B cell (primary cell): ENCODE measurements at regions not wholly inside any gene's neighbourhood (a gene's known extent, or its start where the extent isn't known, plus 50 kb on each side); places are given as distances from the start of the nearest gene placed in this dataset.
"Not testable (repeated sequence)": the region's sequence is repeated elsewhere in the genome, so short reads cannot be mapped to it uniquely, and the experiment has no call there.

ENCODE experiments used
- ATAC-seq: fragments of 200-7000 bp; cut with Tn5 transposase; one replicate; pipeline ENCODE4 v1.10.0; 2021; ENCODE audit warnings: low read depth, mild to moderate bottlenecking, moderate number of reproducible peaks, moderate library complexity
- CTCF ChIA-PET: fragments of 350-600 bp; sonication (Branson Sonifier 250); formaldehyde crosslinking; loops from one replicate; lab custom pipeline; 2021; ENCODE audit warnings: antibody characterized with exemption, inconsistent platforms; lab: Charles Lee
- POLR2A ChIA-PET: fragments of 350-600 bp; sonication (Branson Sonifier 250); formaldehyde crosslinking; loops from one replicate; lab custom pipeline; 2021; ENCODE audit warnings: antibody characterized with exemption; lab: Charles Lee
- DNase-seq: peaks from one replicate; pipeline ENCODE4 v3.0.0; 2013
- H2AFZ ChIP-seq: 2 replicates; pipeline ENCODE4 v1.6.1; 2012; ENCODE audit warnings: mild to moderate bottlenecking, low read depth, low read length; ENCODE audit not compliant: insufficient read depth, poor library complexity, severe bottlenecking
- H3K27ac ChIP-seq, 2 donors: 1 replicate in 1 of 2; 2 replicates in 1 of 2; pipeline ENCODE4 v1.5.1; 2012 to 2013; ENCODE audit warnings: low read length in 2 of 2, mild to moderate bottlenecking in 2 of 2, moderate library complexity in 1 of 2
- H3K27me3 ChIP-seq, 4 experiments: fragments of 200-600 bp in 1 of 4; sonication (generic) in 1 of 4; replicated peaks in 1 of 4; 1 replicate in 2 of 4; 2 replicates in 2 of 4; pipeline versions ENCODE4 v1.6.1 to v1.7.0; 2013 to 2016; ENCODE audit warnings: low read length in 3 of 4, mild to moderate bottlenecking in 2 of 4, mixed read lengths in 1 of 4, moderate library complexity in 1 of 4; ENCODE audit not compliant: insufficient read depth in 4 of 4, control insufficient read depth in 3 of 4; ENCODE audit errors: control extremely low read depth in 1 of 4
- H3K36me3 ChIP-seq, 2 experiments: replicated peaks in 1 of 2; 1 replicate in 1 of 2; 2 replicates in 1 of 2; pipeline versions ENCODE4 v1.6.1 to v1.7.1; 2013; ENCODE audit warnings: low read length in 1 of 2; ENCODE audit not compliant: insufficient read depth in 2 of 2, control insufficient read depth in 1 of 2; ENCODE audit errors: control extremely low read depth in 1 of 2, extremely low read depth in 1 of 2
- H3K4me1 ChIP-seq, 2 donors: fragments of 200-600 bp in 1 of 2; sonication (generic) in 1 of 2; 1 replicate in 1 of 2; 2 replicates in 1 of 2; pipeline versions ENCODE4 v1.5.1 to v1.6.1; 2013 to 2017; ENCODE audit warnings: low read length in 2 of 2; ENCODE audit not compliant: control insufficient read depth in 2 of 2, insufficient read depth in 2 of 2
- H3K4me2 ChIP-seq: replicated peaks from 2 replicates; pipeline ENCODE3; 2012; ENCODE audit warnings: mild to moderate bottlenecking, low read depth, low read length; ENCODE audit not compliant: poor library complexity, severe bottlenecking
- H3K4me3 ChIP-seq, 5 experiments: fragments of 200-600 bp in 1 of 5; sonication (generic) in 1 of 5; 1 replicate in 3 of 5; 2 replicates in 2 of 5; pipeline versions ENCODE4 v1.5.1 to v1.7.0; 2011 to 2016; ENCODE audit warnings: low read length in 4 of 5, mild to moderate bottlenecking in 4 of 5, low read depth in 2 of 5, control low read depth in 1 of 5, moderate library complexity in 1 of 5; ENCODE audit not compliant: insufficient read depth in 1 of 5; ENCODE audit errors: control extremely low read depth in 1 of 5, extremely low read depth in 1 of 5
- H3K79me2 ChIP-seq: fragments of 200-600 bp; sonication (generic); one replicate; pipeline ENCODE4 v1.6.0; 2016; ENCODE audit warnings: low read length; ENCODE audit not compliant: control insufficient read depth, insufficient read depth
- H3K9ac ChIP-seq: fragments of 200-600 bp; sonication (generic); 2 replicates; pipeline ENCODE4 v1.6.1; 2017; ENCODE audit warnings: mild to moderate bottlenecking, low read length, moderate library complexity
- H3K9me3 ChIP-seq, 3 donors: one replicate each; pipeline versions ENCODE4 v1.6.1 to v1.7.1; 2013; ENCODE audit warnings: low read length in 2 of 3; ENCODE audit not compliant: control insufficient read depth in 2 of 3, insufficient read depth in 1 of 3; ENCODE audit errors: control extremely low read depth in 1 of 3
- H4K20me1 ChIP-seq: 2 replicates; pipeline ENCODE4 v1.6.0; 2012; ENCODE audit warnings: mild to moderate bottlenecking, low read length; ENCODE audit not compliant: insufficient read depth, control insufficient read depth, poor library complexity, severe bottlenecking
- H3K27ac Mint-ChIP-seq: one replicate; pipeline ENCODE4 v1.8.0; 2021; ENCODE audit warnings: mixed read lengths
- H3K27me3 Mint-ChIP-seq: one replicate; pipeline ENCODE4 v1.8.0; 2021; ENCODE audit warnings: mixed read lengths
- H3K4me1 Mint-ChIP-seq: one replicate; pipeline ENCODE4 v1.8.0; 2021; ENCODE audit warnings: mixed read lengths
- H3K4me3 Mint-ChIP-seq: one replicate; pipeline ENCODE4 v1.8.0; 2021; ENCODE audit warnings: mixed read lengths
- H3K9me3 Mint-ChIP-seq: one replicate; pipeline ENCODE4 v1.8.0; 2022; ENCODE audit warnings: mixed read lengths; ENCODE audit not compliant: insufficient read depth
- EZH2 ChIP-seq: IDR thresholded peaks from 2 replicates; pipeline ENCODE4 v1.6.1; 2012; ENCODE audit warnings: borderline replicate concordance, low read depth, mild to moderate bottlenecking, moderate library complexity, low read length; ENCODE audit not compliant: insufficient read depth, poor library complexity, severe bottlenecking
- WGBS: methylation state at CpG from one replicate; pipeline ENCODE4 v1.1.5; 2013; ENCODE audit warnings: missing lambda C conversion rate; ENCODE audit not compliant: insufficient coverage; 5-methylcytosine and 5-hydroxymethylcytosine counted together
- intact Hi-C: fragments of 100-400 bp; cut with micrococcal nuclease; formaldehyde crosslinking; loops from one replicate; pipeline ENCODE4 v1.10.0; 2022
- TF ChIP-seq, protein P1 (sequence below): fragments of 200-600 bp; IDR thresholded peaks from one replicate; pipeline ENCODE4 v1.8.0; 2022; ENCODE audit warnings: antibody characterized with exemption, mild to moderate bottlenecking

DNA sequence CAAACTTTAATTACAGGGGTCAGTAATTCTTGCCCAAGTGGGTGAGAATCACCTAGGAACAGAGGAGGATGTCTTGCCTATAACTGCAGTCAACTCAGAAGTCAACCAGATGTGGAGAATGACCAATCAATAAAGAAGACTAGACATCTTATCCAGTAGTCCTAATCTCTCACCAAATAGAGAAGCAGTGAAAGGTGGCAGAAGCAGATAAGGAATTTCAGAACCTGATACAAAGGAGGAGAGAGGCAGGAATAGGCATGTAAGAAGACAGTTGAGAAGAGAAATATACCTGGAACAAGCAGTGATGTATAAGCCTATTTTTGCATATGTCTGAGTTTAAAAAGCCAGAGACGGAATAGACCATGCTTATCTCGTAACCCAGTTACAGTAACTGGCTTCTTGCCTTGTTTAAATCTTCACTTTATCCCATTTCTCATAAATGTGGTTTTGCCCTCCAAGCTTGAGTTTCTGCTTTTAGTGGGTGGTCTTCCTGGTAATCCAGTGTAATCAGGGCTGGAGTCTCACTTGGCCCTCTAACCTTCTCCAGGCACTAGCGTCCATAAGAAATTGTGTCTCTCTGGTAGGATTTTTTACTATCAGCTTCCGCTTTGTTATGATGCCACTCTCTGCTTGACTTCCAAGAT lies 401.0 kb downstream of the SUCLG1 start:
- Histone ChIP-seq H3K9ac (no peak overlapping the region), H3K4me1 (no peaks in the 10 kb centered on the region), H3K4me2 (no peak overlapping the region), H4K20me1 (no peaks in the 10 kb centered on the region), H3K79me2 (no peaks in the 10 kb centered on the region), H3K27ac (no peak overlapping the region), H3K27me3 (no peaks in the 10 kb centered on the region), H3K36me3 (no peaks in the 10 kb centered on the region), H3K4me3 (no peak overlapping the region), H2AFZ (no peak overlapping the region), H3K9me3 (peaks cover 0 to 3% (median 0%) of the 10 kb centered on the region in 3 donors)
- no CpG with 5 or more reads among the region's 4 CpGs for WGBS
- intact Hi-C loops: no loop called here
- ChIA-PET CTCF (no interaction called here), POLR2A (no interaction called here)
- no peak for TF ChIP-seq EZH2
- TF ChIP-seq, protein P1, sequence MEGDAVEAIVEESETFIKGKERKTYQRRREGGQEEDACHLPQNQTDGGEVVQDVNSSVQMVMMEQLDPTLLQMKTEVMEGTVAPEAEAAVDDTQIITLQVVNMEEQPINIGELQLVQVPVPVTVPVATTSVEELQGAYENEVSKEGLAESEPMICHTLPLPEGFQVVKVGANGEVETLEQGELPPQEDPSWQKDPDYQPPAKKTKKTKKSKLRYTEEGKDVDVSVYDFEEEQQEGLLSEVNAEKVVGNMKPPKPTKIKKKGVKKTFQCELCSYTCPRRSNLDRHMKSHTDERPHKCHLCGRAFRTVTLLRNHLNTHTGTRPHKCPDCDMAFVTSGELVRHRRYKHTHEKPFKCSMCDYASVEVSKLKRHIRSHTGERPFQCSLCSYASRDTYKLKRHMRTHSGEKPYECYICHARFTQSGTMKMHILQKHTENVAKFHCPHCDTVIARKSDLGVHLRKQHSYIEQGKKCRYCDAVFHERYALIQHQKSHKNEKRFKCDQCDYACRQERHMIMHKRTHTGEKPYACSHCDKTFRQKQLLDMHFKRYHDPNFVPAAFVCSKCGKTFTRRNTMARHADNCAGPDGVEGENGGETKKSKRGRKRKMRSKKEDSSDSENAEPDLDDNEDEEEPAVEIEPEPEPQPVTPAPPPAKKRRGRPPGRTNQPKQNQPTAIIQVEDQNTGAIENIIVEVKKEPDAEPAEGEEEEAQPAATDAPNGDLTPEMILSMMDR: no peak
- no peak overlapping the region for H3K27ac Mint-ChIP-seq
- peaks cover 2% of the 10 kb centered on the region for H3K27me3 Mint-ChIP-seq
- no peaks in the 10 kb centered on the region for H3K9me3 Mint-ChIP-seq
- H3K4me3 Mint-ChIP-seq: no peak overlapping the region
- DNase-seq (no peak), ATAC-seq (no peak)
- H3K4me1 Mint-ChIP-seq: no peaks in the 10 kb centered on the region

DNA sequence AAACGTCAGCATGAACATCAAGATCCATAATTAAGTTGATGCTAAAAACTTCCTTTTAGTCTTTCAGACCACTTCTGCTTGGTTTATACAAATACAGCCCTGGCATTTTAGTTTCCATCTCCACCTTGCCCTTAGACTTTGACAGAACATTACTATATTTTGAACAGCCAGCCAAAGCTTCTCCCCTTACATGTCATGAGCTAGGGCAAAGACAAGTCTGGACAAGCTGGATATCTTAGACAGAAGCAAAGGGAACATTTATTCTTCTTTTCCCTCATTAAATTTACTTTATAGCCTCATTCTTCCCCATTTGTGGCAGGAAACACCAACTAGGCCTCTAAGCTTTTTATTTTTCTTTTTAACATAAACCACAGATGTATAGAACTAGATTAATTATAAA lies 403.3 kb downstream of the SUCLG1 start:
- Histone ChIP-seq H3K9me3 (peaks cover 0 to 3% (median 0%) of the 10 kb centered on the region in 3 donors), H3K9ac (no peak overlapping the region), H3K36me3 (no peaks in the 10 kb centered on the region), H3K4me2 (no peak overlapping the region), H3K79me2 (no peaks in the 10 kb centered on the region), H3K27me3 (no peaks in the 10 kb centered on the region), H2AFZ (no peak overlapping the region), H3K27ac (no peak overlapping the region), H3K4me1 (no peaks in the 10 kb centered on the region), H3K4me3 (no peak overlapping the region), H4K20me1 (no peaks in the 10 kb centered on the region)
- Mint-ChIP-seq H3K27me3 (no peaks in the 10 kb centered on the region), H3K4me1 (no peaks in the 10 kb centered on the region), H3K4me3 (no peak overlapping the region), H3K9me3 (no peaks in the 10 kb centered on the region), H3K27ac (no peak overlapping the region)
- no peak for ATAC-seq
- TF ChIP-seq EZH2: no peak
- TF ChIP-seq, protein P1: no peak
- no peak for DNase-seq
- ChIA-PET POLR2A (no interaction called here), CTCF (no interaction called here)
- no CpG with 5 or more reads among the region's 1 CpG for WGBS
- intact Hi-C loops: no loop called here

DNA sequence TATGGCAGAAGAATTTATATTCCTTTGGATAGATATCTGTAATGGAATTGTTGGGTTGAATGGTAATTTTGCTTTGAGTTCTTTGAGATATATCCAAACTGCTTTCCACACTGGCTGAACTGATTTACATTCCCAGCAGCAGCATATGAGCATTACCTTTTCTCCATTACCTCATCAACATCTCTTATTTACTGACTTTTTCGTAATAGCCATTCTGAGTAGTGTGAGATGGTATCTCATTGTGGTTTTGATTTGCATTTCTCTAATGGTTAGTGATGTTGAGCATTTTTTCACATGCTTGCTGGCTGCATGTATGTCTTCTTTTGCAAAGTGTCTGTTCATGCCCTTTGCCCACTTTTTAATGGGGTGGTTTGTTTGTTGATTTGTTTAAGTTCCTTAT lies 404.5 kb downstream of the SUCLG1 start:
- H3K4me3 Mint-ChIP-seq, H2AFZ ChIP-seq, H3K4me1 ChIP-seq, H3K4me2 ChIP-seq, H3K4me1 Mint-ChIP-seq, H3K27ac ChIP-seq, H3K27ac Mint-ChIP-seq, CTCF ChIA-PET, DNase-seq, H3K79me2 ChIP-seq, H3K27me3 ChIP-seq, H3K4me3 ChIP-seq, H3K36me3 ChIP-seq, H3K27me3 Mint-ChIP-seq, H3K9ac ChIP-seq, H4K20me1 ChIP-seq, H3K9me3 ChIP-seq, ATAC-seq, POLR2A ChIA-PET, intact Hi-C loops, H3K9me3 Mint-ChIP-seq: not testable (repeated sequence)
- WGBS: no CpG with 5 or more reads among the region's 1 CpG
